HCT116 (cell line): ENCODE measurements at regions not wholly inside any gene's neighbourhood (a gene's known extent, or its start where the extent isn't known, plus 50 kb on each side); places are given as distances from the start of the nearest gene placed in this dataset.

Source experiments
- ATAC-seq: fragments of 200-7000 bp; cut with Tn5 transposase; 2 replicates; pipeline ENCODE4 v1.9.1; 2020; ENCODE audit warnings: mild to moderate bottlenecking, moderate library complexity
- BruUV-seq: library from RNA; stranded (reverse); fragments of 400-500 nt; replicated peaks from 2 replicates; lab custom pipeline; 2021; lab: Mats Ljungman, UMichigan
- CTCF ChIA-PET: fragments of 300-600 bp; sonication (Branson Sonifier 250); formaldehyde crosslinking; loops from one replicate; lab custom pipeline; 2021; ENCODE audit warnings: antibody characterized with exemption; lab: Charles Lee
- POLR2A ChIA-PET: fragments of 300-600, 350-600 bp; sonication (Branson Sonifier 250); formaldehyde crosslinking; loops from one replicate; lab custom pipeline; 2021; ENCODE audit warnings: antibody characterized with exemption; lab: Charles Lee
- RAD21 ChIA-PET, 2 experiments: fragments of 300-600 bp; sonication (Branson Sonifier 250); formaldehyde crosslinking; loops; one replicate each; lab custom pipeline; 2023; ENCODE audit warnings: low total read pairs in 2 of 2; ENCODE audit not compliant: uncharacterized antibody in 2 of 2, unreplicated experiment in 2 of 2, low non-redundant PET in 1 of 2; lab: Charles Lee
- DNase-seq: peaks from one replicate; pipeline ENCODE4 v3.0.0-alpha.2; 2010; ENCODE audit warnings: low read depth, low spot score
- H2AFZ ChIP-seq: fragments of 200-600 bp; shearing (Covaris generic), sonication (generic); 2 replicates; pipeline ENCODE4 v1.6.1; 2017; ENCODE audit warnings: low read depth, mixed run types, mixed read lengths, antibody characterized with exemption, low read length; ENCODE audit not compliant: poor library complexity, severe bottlenecking
- H3K27ac ChIP-seq: 2 replicates; pipeline ENCODE4 v1.5.1; 2012; ENCODE audit warnings: low read depth, low read length
- H3K27me3 ChIP-seq: fragments of 200-600 bp; sonication (generic); 2 replicates; pipeline ENCODE4 v1.6.1; 2016; ENCODE audit warnings: mixed run types, low read length, mixed read lengths; ENCODE audit not compliant: insufficient read depth
- H3K36me3 ChIP-seq, 2 experiments: fragments of 200-500 bp in 1 of 2; fragments of 200-600 bp in 1 of 2; sonication (Bioruptor generic) in 1 of 2; sonication (generic) in 1 of 2; 2 replicates each; pipeline versions ENCODE4 v1.5.1 to v1.6.1; 2014 to 2016; ENCODE audit warnings: low read length in 2 of 2, inconsistent platforms in 1 of 2, mixed read lengths in 1 of 2, mixed run types in 1 of 2; ENCODE audit not compliant: insufficient read depth in 2 of 2, control insufficient read depth in 1 of 2
- H3K4me1 ChIP-seq, 2 experiments: fragments of 200-600 bp in 1 of 2; sonication (generic) in 1 of 2; 2 replicates each; pipeline versions ENCODE4 v1.5.1 to v1.6.1; 2012 to 2017; ENCODE audit warnings: low read length in 2 of 2, inconsistent platforms in 1 of 2, mild to moderate bottlenecking in 1 of 2, mixed read lengths in 1 of 2, mixed run types in 1 of 2, moderate library complexity in 1 of 2; ENCODE audit not compliant: insufficient read depth in 2 of 2, control insufficient read depth in 1 of 2
- H3K4me2 ChIP-seq: fragments of 200-600 bp; sonication (generic); 2 replicates; pipeline ENCODE4 v1.6.1; 2017; ENCODE audit warnings: mixed run types, low read length, mixed read lengths
- H3K4me3 ChIP-seq, 2 experiments: fragments of 200-600 bp in 1 of 2; sonication (generic) in 1 of 2; replicated peaks in 1 of 2; 2 replicates each; pipeline ENCODE4 v1.5.1; 2011 to 2016; ENCODE audit warnings: low read length in 2 of 2, control low read depth in 1 of 2, low read depth in 1 of 2, mild to moderate bottlenecking in 1 of 2, mixed read lengths in 1 of 2, mixed run types in 1 of 2
- H3K79me2 ChIP-seq: fragments of 200-600 bp; sonication (generic); 2 replicates; pipeline ENCODE4 v1.6.1; 2017; ENCODE audit warnings: mild to moderate bottlenecking, mixed run types, low read length, moderate library complexity, mixed read lengths; ENCODE audit not compliant: insufficient read depth
- H3K9ac ChIP-seq: fragments of 200-600 bp; sonication (generic); 2 replicates; pipeline ENCODE4 v1.6.1; 2016; ENCODE audit warnings: low read length, mixed read lengths
- H3K9me2 ChIP-seq: fragments of 200-600 bp; sonication (generic), shearing (Covaris generic); 2 replicates; pipeline ENCODE4 v1.6.1; 2017; ENCODE audit warnings: mixed run types, mild to moderate bottlenecking, moderate library complexity; ENCODE audit not compliant: insufficient read depth
- H3K9me3 ChIP-seq, 2 experiments: fragments of 200-500 bp in 1 of 2; fragments of 200-600 bp in 1 of 2; sonication (Bioruptor generic) in 1 of 2; sonication (generic) in 1 of 2; 2 replicates each; pipeline ENCODE4 v1.6.1; 2014 to 2017; ENCODE audit warnings: low read length in 2 of 2, mixed read lengths in 2 of 2, inconsistent platforms in 1 of 2, low read depth in 1 of 2, mild to moderate bottlenecking in 1 of 2, mixed run types in 1 of 2, moderate library complexity in 1 of 2; ENCODE audit not compliant: control insufficient read depth in 1 of 2, insufficient read depth in 1 of 2
- H4K20me1 ChIP-seq: fragments of 200-600 bp; sonication (generic), shearing (Covaris generic); 2 replicates; pipeline ENCODE4 v1.6.1; 2017; ENCODE audit warnings: mixed run types, mild to moderate bottlenecking, moderate library complexity; ENCODE audit not compliant: insufficient read depth
- CBX3 ChIP-seq: IDR thresholded peaks from 2 replicates; pipeline ENCODE4 v1.6.1; 2012; ENCODE audit warnings: low read depth
- ELF1 ChIP-seq: IDR thresholded peaks from 2 replicates; pipeline ENCODE4 v1.6.1; 2012; ENCODE audit warnings: low read depth, borderline replicate concordance
- EZH2 ChIP-seq: fragments of 200-600 bp; sonication (generic); IDR thresholded peaks from 2 replicates; pipeline ENCODE4 v1.6.1; 2017; ENCODE audit warnings: antibody characterized with exemption, mixed run types
- JUND ChIP-seq: IDR thresholded peaks from 2 replicates; pipeline ENCODE4 v1.6.1; 2012
- POLR2A ChIP-seq: IDR thresholded peaks from 2 replicates; pipeline ENCODE4 v1.7.0; 2011; ENCODE audit warnings: borderline replicate concordance; ENCODE audit not compliant: insufficient read depth, insufficient read length; ENCODE audit errors: extremely low read depth
- SIN3A ChIP-seq: IDR thresholded peaks from 2 replicates; pipeline ENCODE4 v1.6.1; 2012; ENCODE audit warnings: low read depth
- SP1 ChIP-seq: IDR thresholded peaks from 2 replicates; pipeline ENCODE4 v1.6.1; 2012; ENCODE audit warnings: low read depth
- TCF7L2 ChIP-seq: IDR thresholded peaks from 2 replicates; pipeline ENCODE4 v1.7.0; 2011; ENCODE audit warnings: borderline replicate concordance, inconsistent platforms; ENCODE audit not compliant: insufficient read depth, insufficient read length; ENCODE audit errors: extremely low read depth
- ZFX ChIP-seq: fragments of 450-650 bp; IDR thresholded peaks from 2 replicates; pipeline ENCODE4 v1.6.1; 2017
- intact Hi-C: fragments of 100-400 bp; cut with micrococcal nuclease; formaldehyde crosslinking; loops from 2 replicates; pipeline ENCODE4 v1.10.0; 2022
- TF ChIP-seq, protein P1 (sequence below): IDR thresholded peaks from 2 replicates; pipeline ENCODE4 v1.6.1; 2011; ENCODE audit warnings: mild to moderate bottlenecking, low read length, moderate library complexity; ENCODE audit not compliant: insufficient replicate concordance; ENCODE audit errors: extremely low read depth

DNA sequence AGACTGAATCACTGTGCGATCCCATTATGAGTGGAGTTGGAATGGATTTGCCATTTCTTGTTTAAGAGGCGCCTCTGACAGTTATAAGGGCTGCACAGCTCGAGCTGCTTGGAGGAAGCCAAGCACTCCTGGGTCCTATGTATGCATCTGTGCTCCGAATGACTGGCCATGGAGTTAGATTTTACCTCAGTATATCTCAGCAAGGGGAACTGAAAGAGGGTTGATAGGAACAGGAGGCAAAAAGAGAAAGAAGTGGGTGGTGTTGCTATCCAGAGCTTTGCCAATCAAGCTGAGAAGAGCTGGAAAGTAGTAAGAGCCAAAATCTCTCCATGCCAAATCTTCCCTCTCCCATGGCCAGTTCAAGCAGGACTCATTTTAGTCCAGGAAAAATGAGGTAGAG is 632.0 kb upstream of the KIRREL3 start:
- ChIA-PET RAD21 (no interaction called here), CTCF (no interaction called here), POLR2A (no interaction called here)
- ATAC-seq (no peak), DNase-seq (no peak)
- intact Hi-C loops: no loop called here
- no peak overlapping the region for H3K27ac ChIP-seq
- TF ChIP-seq ELF1 (no peak), POLR2A (no peak), TCF7L2 (no peak)
- no peak overlapping the region for H3K4me3 ChIP-seq
- no peak overlapping the region for H2AFZ ChIP-seq
- H3K9me3 ChIP-seq: peaks cover 19 to 41% of the 10 kb centered on the region in 2 experiments; a peak in 2 of 4 replicates
- H3K36me3 ChIP-seq: no peaks in the 10 kb centered on the region
- BruUV-seq: no TSS peak
- H3K9me2 ChIP-seq: no peaks in the 10 kb centered on the region
- no peak overlapping the region for H3K4me2 ChIP-seq
- no peaks in the 10 kb centered on the region for H3K27me3 ChIP-seq
- H3K79me2 ChIP-seq: no peaks in the 10 kb centered on the region
- no peak overlapping the region for H3K9ac ChIP-seq
- H3K4me1 ChIP-seq: no peaks in the 10 kb centered on the region
- H4K20me1 ChIP-seq: no peaks in the 10 kb centered on the region

DNA sequence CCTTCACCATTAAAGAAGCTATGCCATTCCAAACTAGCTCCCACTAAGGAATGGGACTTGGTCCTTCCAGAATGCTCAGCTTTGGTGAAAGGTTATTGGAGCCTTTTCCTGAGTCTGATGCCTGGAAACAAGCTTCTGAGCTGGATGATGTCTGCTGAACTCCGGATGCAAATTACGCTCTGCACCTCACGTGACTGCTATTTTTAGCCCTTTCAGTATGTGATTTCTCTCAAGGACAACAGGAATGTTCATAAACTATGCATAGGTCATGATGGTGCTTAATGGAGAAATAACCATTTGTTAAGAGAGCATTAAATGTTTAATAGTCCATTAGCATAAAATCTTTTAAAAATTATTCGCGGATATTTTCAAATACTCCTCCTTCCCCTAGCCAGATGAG is 631.4 kb upstream of the KIRREL3 start:
- Histone ChIP-seq H3K9me2 (no peaks in the 10 kb centered on the region), H3K79me2 (no peaks in the 10 kb centered on the region), H2AFZ (no peak overlapping the region), H3K4me2 (no peak overlapping the region), H4K20me1 (no peaks in the 10 kb centered on the region), H3K9me3 (peaks cover 19 to 38% of the 10 kb centered on the region in 2 experiments; a peak in 2 of 4 replicates), H3K9ac (no peak overlapping the region), H3K36me3 (no peaks in the 10 kb centered on the region), H3K4me3 (no peak overlapping the region), H3K27me3 (no peaks in the 10 kb centered on the region), H3K27ac (no peak overlapping the region), H3K4me1 (no peaks in the 10 kb centered on the region)
- no peak for ATAC-seq
- TF ChIP-seq TCF7L2 (no peak), ZFX (no peak), SIN3A (no peak), SP1 (no peak), EZH2 (no peak), ELF1 (no peak), CBX3 (no peak), JUND (no peak)
- TF ChIP-seq, protein P1, sequence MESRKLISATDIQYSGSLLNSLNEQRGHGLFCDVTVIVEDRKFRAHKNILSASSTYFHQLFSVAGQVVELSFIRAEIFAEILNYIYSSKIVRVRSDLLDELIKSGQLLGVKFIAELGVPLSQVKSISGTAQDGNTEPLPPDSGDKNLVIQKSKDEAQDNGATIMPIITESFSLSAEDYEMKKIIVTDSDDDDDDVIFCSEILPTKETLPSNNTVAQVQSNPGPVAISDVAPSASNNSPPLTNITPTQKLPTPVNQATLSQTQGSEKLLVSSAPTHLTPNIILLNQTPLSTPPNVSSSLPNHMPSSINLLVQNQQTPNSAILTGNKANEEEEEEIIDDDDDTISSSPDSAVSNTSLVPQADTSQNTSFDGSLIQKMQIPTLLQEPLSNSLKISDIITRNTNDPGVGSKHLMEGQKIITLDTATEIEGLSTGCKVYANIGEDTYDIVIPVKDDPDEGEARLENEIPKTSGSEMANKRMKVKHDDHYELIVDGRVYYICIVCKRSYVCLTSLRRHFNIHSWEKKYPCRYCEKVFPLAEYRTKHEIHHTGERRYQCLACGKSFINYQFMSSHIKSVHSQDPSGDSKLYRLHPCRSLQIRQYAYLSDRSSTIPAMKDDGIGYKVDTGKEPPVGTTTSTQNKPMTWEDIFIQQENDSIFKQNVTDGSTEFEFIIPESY: no peak
- intact Hi-C loops: no loop called here
- BruUV-seq: no TSS peak
- ChIA-PET CTCF (no interaction called here), RAD21 (no interaction called here), POLR2A (no interaction called here)
- no peak for DNase-seq
